ENCODE measurements at regions not wholly inside any gene's neighbourhood (a gene's known extent, or its start where the extent isn't known, plus 50 kb on each side); places are given as distances from the start of the nearest gene placed in this dataset.
"Not testable (repeated sequence)": the region's sequence is repeated elsewhere in the genome, so short reads cannot be mapped to it uniquely, and the experiment has no call there.

- ATAC-seq (ENCODE audit: poor library complexity) = no peak
- Histone ChIP-seq H3K27ac (ENCODE audit: low read depth in 1 of 2, low read length in 2 of 2) (no peak overlapping the region), H3K36me3 (ENCODE audit: insufficient read depth, low read length) (no peaks in the 10 kb centered on the region), H3K9me3 (ENCODE audit: control insufficient read depth in 1 of 2, insufficient read depth in 1 of 2, low read length in 2 of 2) (peaks cover 0 to 8% of the 10 kb centered on the region in 2 experiments), H3K4me1 (ENCODE audit: insufficient read depth, low read length) (no peaks in the 10 kb centered on the region), H3K27me3 (ENCODE audit: control insufficient read depth in 1 of 2, insufficient read depth in 2 of 2, low read length in 2 of 2) (peaks cover 0 to 2% of the 10 kb centered on the region in 2 experiments), H3K4me3 (ENCODE audit: low read length) (no peak overlapping the region)
- CTCF ChIA-PET = no interaction called here
- H3K27me3 Mint-ChIP-seq = no peaks in the 10 kb centered on the region
- no peak for DNase-seq
- H3K27ac Mint-ChIP-seq = no peak overlapping the region
- no peaks in the 10 kb centered on the region for H3K9me3 Mint-ChIP-seq
- no peaks in the 10 kb centered on the region for H3K36me3 Mint-ChIP-seq (ENCODE audit: low read depth)
- H3K4me1 Mint-ChIP-seq (ENCODE audit: low read depth) = no peaks in the 10 kb centered on the region
- POLR2A ChIA-PET = no interaction called here
- H3K4me3 Mint-ChIP-seq = no peak overlapping the region
- intact Hi-C loops (cut with DNase I, micrococcal nuclease) = no loop called here
- TF ChIP-seq CTCF (IDR thresholded peaks at IDR 0.05) = no peak
Observed at GRCh38 chr5:17064241-17064640, 128.2 kb upstream of the MYO10 start.

GRCh38 chr5:17065458-17065857 lies 129.4 kb upstream of the MYO10 start:
- Histone ChIP-seq H3K36me3 (ENCODE audit: insufficient read depth, low read length) (no peaks in the 10 kb centered on the region), H3K4me1 (ENCODE audit: insufficient read depth, low read length) (no peaks in the 10 kb centered on the region), H3K9me3 (ENCODE audit: control insufficient read depth in 1 of 2, insufficient read depth in 1 of 2, low read length in 2 of 2) (peaks cover 0 to 8% of the 10 kb centered on the region in 2 experiments), H3K27me3 (ENCODE audit: control insufficient read depth in 1 of 2, insufficient read depth in 2 of 2, low read length in 2 of 2) (peaks cover 0 to 2% of the 10 kb centered on the region in 2 experiments), H3K4me3 (ENCODE audit: low read length) (no peak overlapping the region), H3K27ac (ENCODE audit: low read depth in 1 of 2, low read length in 2 of 2) (no peak overlapping the region)
- H3K4me3 Mint-ChIP-seq = no peak overlapping the region
- no peak for ATAC-seq (ENCODE audit: poor library complexity)
- H3K27ac Mint-ChIP-seq = no peak overlapping the region
- TF ChIP-seq CTCF (IDR thresholded peaks at IDR 0.05) = no peak
- ChIA-PET CTCF (no interaction called here), POLR2A (no interaction called here)
- no peaks in the 10 kb centered on the region for H3K27me3 Mint-ChIP-seq
- H3K9me3 Mint-ChIP-seq = no peaks in the 10 kb centered on the region
- H3K36me3 Mint-ChIP-seq (ENCODE audit: low read depth) = no peaks in the 10 kb centered on the region
- DNase-seq = no peak
- intact Hi-C loops (cut with DNase I, micrococcal nuclease) = no loop called here
- H3K4me1 Mint-ChIP-seq (ENCODE audit: low read depth) = no peaks in the 10 kb centered on the region

GRCh38 chr5:17066026-17066425 lies 129.9 kb upstream of the MYO10 start:
- CTCF ChIA-PET = interaction anchor here (0.7 kb wide), 1 partner anchor 37 kb away, joined by 3 read pairs; no protein-coding TSS in a partner anchor
- H3K4me3 ChIP-seq (ENCODE audit: low read length); intact Hi-C loops (cut with DNase I, micrococcal nuclease); H3K4me1 ChIP-seq (ENCODE audit: insufficient read depth, low read length); H3K9me3 ChIP-seq (ENCODE audit: control insufficient read depth in 1 of 2, insufficient read depth in 1 of 2, low read length in 2 of 2); H3K36me3 Mint-ChIP-seq (ENCODE audit: low read depth); H3K27me3 Mint-ChIP-seq; H3K4me1 Mint-ChIP-seq (ENCODE audit: low read depth); H3K27ac Mint-ChIP-seq; ATAC-seq (ENCODE audit: poor library complexity); H3K27ac ChIP-seq (ENCODE audit: low read depth in 1 of 2, low read length in 2 of 2); H3K27me3 ChIP-seq (ENCODE audit: control insufficient read depth in 1 of 2, insufficient read depth in 2 of 2, low read length in 2 of 2); H3K4me3 Mint-ChIP-seq; DNase-seq; H3K9me3 Mint-ChIP-seq; H3K36me3 ChIP-seq (ENCODE audit: insufficient read depth, low read length); POLR2A ChIA-PET: not testable (repeated sequence)

GRCh38 chr5:17067657-17068392 lies 131.7 kb upstream of the MYO10 start:
- H3K27ac Mint-ChIP-seq = no peak overlapping the region
- Histone ChIP-seq H3K36me3 (ENCODE audit: insufficient read depth, low read length) (no peaks in the 10 kb centered on the region), H3K27ac (ENCODE audit: low read depth in 1 of 2, low read length in 2 of 2) (no peak overlapping the region), H3K4me3 (ENCODE audit: low read length) (no peak overlapping the region), H3K27me3 (ENCODE audit: control insufficient read depth in 1 of 2, insufficient read depth in 2 of 2, low read length in 2 of 2) (peaks cover 0 to 2% of the 10 kb centered on the region in 2 experiments), H3K4me1 (ENCODE audit: insufficient read depth, low read length) (no peaks in the 10 kb centered on the region), H3K9me3 (ENCODE audit: control insufficient read depth in 1 of 2, insufficient read depth in 1 of 2, low read length in 2 of 2) (no peaks in the 10 kb centered on the region)
- no peak overlapping the region for H3K4me3 Mint-ChIP-seq
- H3K4me1 Mint-ChIP-seq (ENCODE audit: low read depth) = no peaks in the 10 kb centered on the region
- TF ChIP-seq CTCF (IDR thresholded peaks at IDR 0.05) = no peak
- no peaks in the 10 kb centered on the region for H3K36me3 Mint-ChIP-seq (ENCODE audit: low read depth)
- H3K9me3 Mint-ChIP-seq = no peaks in the 10 kb centered on the region
- H3K27me3 Mint-ChIP-seq = no peaks in the 10 kb centered on the region
- ATAC-seq (ENCODE audit: poor library complexity) (no peak), DNase-seq (no peak)
- intact Hi-C loops (cut with DNase I, micrococcal nuclease) = no loop called here
- POLR2A ChIA-PET = no interaction called here
- CTCF ChIA-PET = no interaction called here
